ENCODE measurements at regions not wholly inside any gene's neighbourhood (a gene's known extent, or its start where the extent isn't known, plus 50 kb on each side); places are given as distances from the start of the nearest gene placed in this dataset.

- H3K18ac ChIP-seq (ENCODE audit: low read length) = no peak overlapping the region
- H2BK5ac ChIP-seq (ENCODE audit: low read depth, low read length, poor library complexity) = no peak overlapping the region
- no peaks in the 10 kb centered on the region for H3K9me3 ChIP-seq (ENCODE audit: insufficient read depth, low read depth, low read length)
- H3K4me3 ChIP-seq (ENCODE audit: low read depth, low read length) = no peak overlapping the region
- no peak overlapping the region for H2BK120ac ChIP-seq (ENCODE audit: insufficient read depth, low read length, poor library complexity)
- H3K4me1 ChIP-seq (ENCODE audit: control insufficient read depth in 1 of 2, insufficient read depth in 2 of 2, low read length in 2 of 2) = no peaks in the 10 kb centered on the region
- H2BK12ac ChIP-seq (ENCODE audit: low read length) = no peak overlapping the region
- no CpG with 5 or more reads among the region's 10 CpGs for WGBS (ENCODE audit: extremely low coverage, insufficient coverage, insufficient read length)
- H4K91ac ChIP-seq (ENCODE audit: low read depth, low read length) = no peak overlapping the region
- H4K12ac ChIP-seq (ENCODE audit: low read depth, low read length) = no peak overlapping the region
- H3K36me3 ChIP-seq (ENCODE audit: control insufficient read depth in 1 of 2, insufficient read depth in 2 of 2, low read length in 2 of 2) = no peaks in the 10 kb centered on the region
- H3K27ac ChIP-seq (ENCODE audit: low read depth, low read length) = no peak overlapping the region
- H3K14ac ChIP-seq (ENCODE audit: low read length) = no peak overlapping the region
- DNase-seq = no peak
- H3K4ac ChIP-seq (ENCODE audit: low read depth, low read length) = no peak overlapping the region
- no peak overlapping the region for H3K4me2 ChIP-seq (ENCODE audit: low read length)
- no peaks in the 10 kb centered on the region for H3K79me1 ChIP-seq (ENCODE audit: low read length)
- H4K8ac ChIP-seq (ENCODE audit: low read depth, low read length) = no peak overlapping the region
- no peak overlapping the region for H3K9ac ChIP-seq (ENCODE audit: low read length)
- H3K23ac ChIP-seq (ENCODE audit: low read length) = no peak overlapping the region
- no peak overlapping the region for H2AFZ ChIP-seq (ENCODE audit: insufficient read depth, low read length, poor library complexity)
- no peaks in the 10 kb centered on the region for H3K27me3 ChIP-seq (ENCODE audit: insufficient read depth, low read length)
- H2AK5ac ChIP-seq (ENCODE audit: low read length) = no peak overlapping the region
- no peaks in the 10 kb centered on the region for H3K79me2 ChIP-seq (ENCODE audit: control insufficient read depth, insufficient read depth, low read length, poor library complexity)
These were observed 178.8 kb upstream of the MKLN1 start for GRCh38 chr7:131148708-131149428.

GRCh38 chr7:131149429-131149773 is 178.3 kb upstream of the MKLN1 start:
- no peak overlapping the region for H3K23ac ChIP-seq (ENCODE audit: low read length)
- no peak overlapping the region for H2BK120ac ChIP-seq (ENCODE audit: insufficient read depth, low read length, poor library complexity)
- no peak overlapping the region for H4K91ac ChIP-seq (ENCODE audit: low read depth, low read length)
- H2BK12ac ChIP-seq (ENCODE audit: low read length) = no peak overlapping the region
- no peak for DNase-seq
- no peaks in the 10 kb centered on the region for H3K79me2 ChIP-seq (ENCODE audit: control insufficient read depth, insufficient read depth, low read length, poor library complexity)
- no peak overlapping the region for H2AK5ac ChIP-seq (ENCODE audit: low read length)
- no peak overlapping the region for H3K4ac ChIP-seq (ENCODE audit: low read depth, low read length)
- H3K9ac ChIP-seq (ENCODE audit: low read length) = no peak overlapping the region
- no peak overlapping the region for H2BK5ac ChIP-seq (ENCODE audit: low read depth, low read length, poor library complexity)
- H3K79me1 ChIP-seq (ENCODE audit: low read length) = no peaks in the 10 kb centered on the region
- no peak overlapping the region for H3K27ac ChIP-seq (ENCODE audit: low read depth, low read length)
- no peak overlapping the region for H4K8ac ChIP-seq (ENCODE audit: low read depth, low read length)
- no peak overlapping the region for H2AFZ ChIP-seq (ENCODE audit: insufficient read depth, low read length, poor library complexity)
- H3K4me3 ChIP-seq (ENCODE audit: low read depth, low read length) = no peak overlapping the region
- H3K4me1 ChIP-seq (ENCODE audit: control insufficient read depth in 1 of 2, insufficient read depth in 2 of 2, low read length in 2 of 2) = no peaks in the 10 kb centered on the region
- no peak overlapping the region for H3K14ac ChIP-seq (ENCODE audit: low read length)
- no peaks in the 10 kb centered on the region for H3K27me3 ChIP-seq (ENCODE audit: insufficient read depth, low read length)
- no peak overlapping the region for H3K4me2 ChIP-seq (ENCODE audit: low read length)
- no peak overlapping the region for H3K18ac ChIP-seq (ENCODE audit: low read length)
- no peaks in the 10 kb centered on the region for H3K9me3 ChIP-seq (ENCODE audit: insufficient read depth, low read depth, low read length)
- no peaks in the 10 kb centered on the region for H3K36me3 ChIP-seq (ENCODE audit: control insufficient read depth in 1 of 2, insufficient read depth in 2 of 2, low read length in 2 of 2)
- H4K12ac ChIP-seq (ENCODE audit: low read depth, low read length) = no peak overlapping the region

GRCh38 chr7:131149840-131150239 is 177.8 kb upstream of the MKLN1 start:
- Histone ChIP-seq H2BK120ac (ENCODE audit: insufficient read depth, low read length, poor library complexity) (no peak overlapping the region), H3K9me3 (ENCODE audit: insufficient read depth, low read depth, low read length) (no peaks in the 10 kb centered on the region), H3K14ac (ENCODE audit: low read length) (no peak overlapping the region), H3K18ac (ENCODE audit: low read length) (no peak overlapping the region), H3K79me1 (ENCODE audit: low read length) (no peaks in the 10 kb centered on the region), H3K27ac (ENCODE audit: low read depth, low read length) (no peak overlapping the region), H3K36me3 (ENCODE audit: control insufficient read depth in 1 of 2, insufficient read depth in 2 of 2, low read length in 2 of 2) (no peaks in the 10 kb centered on the region), H3K4ac (ENCODE audit: low read depth, low read length) (no peak overlapping the region), H2AFZ (ENCODE audit: insufficient read depth, low read length, poor library complexity) (no peak overlapping the region), H3K4me1 (ENCODE audit: control insufficient read depth in 1 of 2, insufficient read depth in 2 of 2, low read length in 2 of 2) (no peaks in the 10 kb centered on the region), H4K8ac (ENCODE audit: low read depth, low read length) (no peak overlapping the region), H3K27me3 (ENCODE audit: insufficient read depth, low read length) (no peaks in the 10 kb centered on the region), H3K9ac (ENCODE audit: low read length) (no peak overlapping the region), H3K4me2 (ENCODE audit: low read length) (no peak overlapping the region), H3K4me3 (ENCODE audit: low read depth, low read length) (no peak overlapping the region), H2BK5ac (ENCODE audit: low read depth, low read length, poor library complexity) (no peak overlapping the region), H2BK12ac (ENCODE audit: low read length) (no peak overlapping the region), H3K23ac (ENCODE audit: low read length) (no peak overlapping the region), H2AK5ac (ENCODE audit: low read length) (no peak overlapping the region), H4K91ac (ENCODE audit: low read depth, low read length) (no peak overlapping the region), H3K79me2 (ENCODE audit: control insufficient read depth, insufficient read depth, low read length, poor library complexity) (no peaks in the 10 kb centered on the region), H4K12ac (ENCODE audit: low read depth, low read length) (no peak overlapping the region)
- WGBS (ENCODE audit: extremely low coverage, insufficient coverage, insufficient read length) = no CpG with 5 or more reads among the region's 4 CpGs
- DNase-seq = no peak

GRCh38 chr7:131151034-131151433 is 176.6 kb upstream of the MKLN1 start:
- no peak overlapping the region for H4K91ac ChIP-seq (ENCODE audit: low read depth, low read length)
- H3K4me2 ChIP-seq (ENCODE audit: low read length) = no peak overlapping the region
- H2BK12ac ChIP-seq (ENCODE audit: low read length) = no peak overlapping the region
- H2BK120ac ChIP-seq (ENCODE audit: insufficient read depth, low read length, poor library complexity) = no peak overlapping the region
- H2AFZ ChIP-seq (ENCODE audit: insufficient read depth, low read length, poor library complexity) = no peak overlapping the region
- no peak overlapping the region for H2BK5ac ChIP-seq (ENCODE audit: low read depth, low read length, poor library complexity)
- no peak overlapping the region for H3K4me3 ChIP-seq (ENCODE audit: low read depth, low read length)
- no peak overlapping the region for H3K27ac ChIP-seq (ENCODE audit: low read depth, low read length)
- H3K36me3 ChIP-seq (ENCODE audit: control insufficient read depth in 1 of 2, insufficient read depth in 2 of 2, low read length in 2 of 2) = no peaks in the 10 kb centered on the region
- no peaks in the 10 kb centered on the region for H3K4me1 ChIP-seq (ENCODE audit: control insufficient read depth in 1 of 2, insufficient read depth in 2 of 2, low read length in 2 of 2)
- H4K12ac ChIP-seq (ENCODE audit: low read depth, low read length) = no peak overlapping the region
- no peak overlapping the region for H3K9ac ChIP-seq (ENCODE audit: low read length)
- no peaks in the 10 kb centered on the region for H3K79me2 ChIP-seq (ENCODE audit: control insufficient read depth, insufficient read depth, low read length, poor library complexity)
- WGBS (ENCODE audit: extremely low coverage, insufficient coverage, insufficient read length) = no CpG with 5 or more reads among the region's 3 CpGs
- H3K14ac ChIP-seq (ENCODE audit: low read length) = no peak overlapping the region
- no peak overlapping the region for H3K4ac ChIP-seq (ENCODE audit: low read depth, low read length)
- no peak overlapping the region for H4K8ac ChIP-seq (ENCODE audit: low read depth, low read length)
- H3K18ac ChIP-seq (ENCODE audit: low read length) = no peak overlapping the region
- H3K27me3 ChIP-seq (ENCODE audit: insufficient read depth, low read length) = no peaks in the 10 kb centered on the region
- H3K23ac ChIP-seq (ENCODE audit: low read length) = no peak overlapping the region
- no peaks in the 10 kb centered on the region for H3K79me1 ChIP-seq (ENCODE audit: low read length)
- H2AK5ac ChIP-seq (ENCODE audit: low read length) = no peak overlapping the region
- no peaks in the 10 kb centered on the region for H3K9me3 ChIP-seq (ENCODE audit: insufficient read depth, low read depth, low read length)
- no peak for DNase-seq

All from trophoblast cell (in vitro differentiated cells and primary cell).